HCT116 (cell line): ENCODE measurements at regions not wholly inside any gene's neighbourhood (a gene's known extent, or its start where the extent isn't known, plus 50 kb on each side); places are given as distances from the start of the nearest gene placed in this dataset.

ENCODE experiments used
- ATAC-seq: fragments of 200-7000 bp; cut with Tn5 transposase; 2 replicates; pipeline ENCODE4 v1.9.1; 2020; ENCODE audit warnings: mild to moderate bottlenecking, moderate library complexity
- BruUV-seq: library from RNA; stranded (reverse); fragments of 400-500 nt; replicated peaks from 2 replicates; lab custom pipeline; 2021; lab: Mats Ljungman, UMichigan
- CTCF ChIA-PET: fragments of 300-600 bp; sonication (Branson Sonifier 250); formaldehyde crosslinking; loops from one replicate; lab custom pipeline; 2021; ENCODE audit warnings: antibody characterized with exemption; lab: Charles Lee
- POLR2A ChIA-PET: fragments of 300-600, 350-600 bp; sonication (Branson Sonifier 250); formaldehyde crosslinking; loops from one replicate; lab custom pipeline; 2021; ENCODE audit warnings: antibody characterized with exemption; lab: Charles Lee
- RAD21 ChIA-PET, 2 experiments: fragments of 300-600 bp; sonication (Branson Sonifier 250); formaldehyde crosslinking; loops; one replicate each; lab custom pipeline; 2023; ENCODE audit warnings: low total read pairs in 2 of 2; ENCODE audit not compliant: uncharacterized antibody in 2 of 2, unreplicated experiment in 2 of 2, low non-redundant PET in 1 of 2; lab: Charles Lee
- DNase-seq: peaks from one replicate; pipeline ENCODE4 v3.0.0-alpha.2; 2010; ENCODE audit warnings: low read depth, low spot score
- H2AFZ ChIP-seq: fragments of 200-600 bp; shearing (Covaris generic), sonication (generic); 2 replicates; pipeline ENCODE4 v1.6.1; 2017; ENCODE audit warnings: low read depth, mixed run types, mixed read lengths, antibody characterized with exemption, low read length; ENCODE audit not compliant: poor library complexity, severe bottlenecking
- H3K27ac ChIP-seq: 2 replicates; pipeline ENCODE4 v1.5.1; 2012; ENCODE audit warnings: low read depth, low read length
- H3K27me3 ChIP-seq: fragments of 200-600 bp; sonication (generic); 2 replicates; pipeline ENCODE4 v1.6.1; 2016; ENCODE audit warnings: mixed run types, low read length, mixed read lengths; ENCODE audit not compliant: insufficient read depth
- H3K36me3 ChIP-seq, 2 experiments: fragments of 200-500 bp in 1 of 2; fragments of 200-600 bp in 1 of 2; sonication (Bioruptor generic) in 1 of 2; sonication (generic) in 1 of 2; 2 replicates each; pipeline versions ENCODE4 v1.5.1 to v1.6.1; 2014 to 2016; ENCODE audit warnings: low read length in 2 of 2, inconsistent platforms in 1 of 2, mixed read lengths in 1 of 2, mixed run types in 1 of 2; ENCODE audit not compliant: insufficient read depth in 2 of 2, control insufficient read depth in 1 of 2
- H3K4me1 ChIP-seq, 2 experiments: fragments of 200-600 bp in 1 of 2; sonication (generic) in 1 of 2; 2 replicates each; pipeline versions ENCODE4 v1.5.1 to v1.6.1; 2012 to 2017; ENCODE audit warnings: low read length in 2 of 2, inconsistent platforms in 1 of 2, mild to moderate bottlenecking in 1 of 2, mixed read lengths in 1 of 2, mixed run types in 1 of 2, moderate library complexity in 1 of 2; ENCODE audit not compliant: insufficient read depth in 2 of 2, control insufficient read depth in 1 of 2
- H3K4me2 ChIP-seq: fragments of 200-600 bp; sonication (generic); 2 replicates; pipeline ENCODE4 v1.6.1; 2017; ENCODE audit warnings: mixed run types, low read length, mixed read lengths
- H3K4me3 ChIP-seq, 2 experiments: fragments of 200-600 bp in 1 of 2; sonication (generic) in 1 of 2; replicated peaks in 1 of 2; 2 replicates each; pipeline ENCODE4 v1.5.1; 2011 to 2016; ENCODE audit warnings: low read length in 2 of 2, control low read depth in 1 of 2, low read depth in 1 of 2, mild to moderate bottlenecking in 1 of 2, mixed read lengths in 1 of 2, mixed run types in 1 of 2
- H3K79me2 ChIP-seq: fragments of 200-600 bp; sonication (generic); 2 replicates; pipeline ENCODE4 v1.6.1; 2017; ENCODE audit warnings: mild to moderate bottlenecking, mixed run types, low read length, moderate library complexity, mixed read lengths; ENCODE audit not compliant: insufficient read depth
- H3K9ac ChIP-seq: fragments of 200-600 bp; sonication (generic); 2 replicates; pipeline ENCODE4 v1.6.1; 2016; ENCODE audit warnings: low read length, mixed read lengths
- H3K9me2 ChIP-seq: fragments of 200-600 bp; sonication (generic), shearing (Covaris generic); 2 replicates; pipeline ENCODE4 v1.6.1; 2017; ENCODE audit warnings: mixed run types, mild to moderate bottlenecking, moderate library complexity; ENCODE audit not compliant: insufficient read depth
- H3K9me3 ChIP-seq, 2 experiments: fragments of 200-500 bp in 1 of 2; fragments of 200-600 bp in 1 of 2; sonication (Bioruptor generic) in 1 of 2; sonication (generic) in 1 of 2; 2 replicates each; pipeline ENCODE4 v1.6.1; 2014 to 2017; ENCODE audit warnings: low read length in 2 of 2, mixed read lengths in 2 of 2, inconsistent platforms in 1 of 2, low read depth in 1 of 2, mild to moderate bottlenecking in 1 of 2, mixed run types in 1 of 2, moderate library complexity in 1 of 2; ENCODE audit not compliant: control insufficient read depth in 1 of 2, insufficient read depth in 1 of 2
- H4K20me1 ChIP-seq: fragments of 200-600 bp; sonication (generic), shearing (Covaris generic); 2 replicates; pipeline ENCODE4 v1.6.1; 2017; ENCODE audit warnings: mixed run types, mild to moderate bottlenecking, moderate library complexity; ENCODE audit not compliant: insufficient read depth
- ATF3 ChIP-seq: IDR thresholded peaks from 2 replicates; pipeline ENCODE4 v1.6.1; 2012
- CBX3 ChIP-seq: IDR thresholded peaks from 2 replicates; pipeline ENCODE4 v1.6.1; 2012; ENCODE audit warnings: low read depth
- CEBPB ChIP-seq: IDR thresholded peaks from 2 replicates; pipeline ENCODE4 v1.6.1; 2012; ENCODE audit warnings: low read depth
- CTCF ChIP-seq, 3 experiments: fragments of 200-600 bp in 1 of 3; sonication (generic) in 1 of 3; IDR thresholded peaks in 2 of 3; conservative IDR thresholded peaks in 1 of 3; 2 replicates each; pipeline ENCODE4 v1.5.1; 2012 to 2017; ENCODE audit warnings: low read depth in 2 of 3, low read length in 2 of 3, antibody characterized with exemption in 1 of 3, borderline replicate concordance in 1 of 3, control low read depth in 1 of 3, mild to moderate bottlenecking in 1 of 3, mixed read lengths in 1 of 3, mixed run types in 1 of 3, moderate library complexity in 1 of 3; ENCODE audit not compliant: insufficient read depth in 1 of 3
- ELF1 ChIP-seq: IDR thresholded peaks from 2 replicates; pipeline ENCODE4 v1.6.1; 2012; ENCODE audit warnings: low read depth, borderline replicate concordance
- EZH2 ChIP-seq: fragments of 200-600 bp; sonication (generic); IDR thresholded peaks from 2 replicates; pipeline ENCODE4 v1.6.1; 2017; ENCODE audit warnings: antibody characterized with exemption, mixed run types
- EZH2phosphoT487 ChIP-seq: fragments of 200-600 bp; IDR thresholded peaks from 2 replicates; pipeline ENCODE4 v1.6.1; 2018; ENCODE audit warnings: antibody characterized with exemption, borderline replicate concordance
- JUND ChIP-seq: IDR thresholded peaks from 2 replicates; pipeline ENCODE4 v1.6.1; 2012
- MAX ChIP-seq: IDR thresholded peaks from 2 replicates; pipeline ENCODE4 v1.6.1; 2012
- POLR2AphosphoS5 ChIP-seq: IDR thresholded peaks from 2 replicates; pipeline ENCODE4 v1.6.1; 2011; ENCODE audit warnings: mild to moderate bottlenecking, low read depth, low read length, moderate library complexity
- SRF ChIP-seq: IDR thresholded peaks from 2 replicates; pipeline ENCODE4 v1.6.1; 2012; ENCODE audit warnings: low read depth
- ZFX ChIP-seq: fragments of 450-650 bp; IDR thresholded peaks from 2 replicates; pipeline ENCODE4 v1.6.1; 2017
- ZNF274 ChIP-seq: fragments of 200-500 bp; sonication (Bioruptor generic); IDR thresholded peaks from 2 replicates; pipeline ENCODE4 v1.6.1; 2014; ENCODE audit warnings: mild to moderate bottlenecking, low read depth, low read length, inconsistent platforms
- intact Hi-C: fragments of 100-400 bp; cut with micrococcal nuclease; formaldehyde crosslinking; loops from 2 replicates; pipeline ENCODE4 v1.10.0; 2022

GRCh38 chr17:12463102-12463501, 202.6 kb upstream of the MYOCD start:
- RAD21 ChIA-PET, result no interaction called here
- ATAC-seq (no peak), DNase-seq (no peak)
- Histone ChIP-seq H3K4me1 (no peaks in the 10 kb centered on the region), H3K9me2 (no peaks in the 10 kb centered on the region), H3K36me3 (no peaks in the 10 kb centered on the region), H3K4me2 (no peak overlapping the region), H3K9ac (no peak overlapping the region), H3K27me3 (no peaks in the 10 kb centered on the region), H4K20me1 (no peaks in the 10 kb centered on the region), H3K9me3 (no peaks in the 10 kb centered on the region), H3K4me3 (no peak overlapping the region), H2AFZ (no peak overlapping the region), H3K79me2 (no peaks in the 10 kb centered on the region), H3K27ac (no peak overlapping the region)
- CTCF ChIA-PET, result no interaction called here
- no peak for TF ChIP-seq ELF1
- no peak for TF ChIP-seq ZFX
- no peak for TF ChIP-seq CBX3
- TF ChIP-seq ATF3, result no peak
- no peak for TF ChIP-seq EZH2phosphoT487
- TF ChIP-seq MAX, result no peak
- no peak for TF ChIP-seq POLR2AphosphoS5
- TF ChIP-seq CEBPB, result no peak
- no peak for TF ChIP-seq JUND
- TF ChIP-seq CTCF (IDR thresholded peaks at IDR 0.05 in 2 of 3, conservative IDR thresholded peaks at IDR 0.05 in 1 of 3; ENCODE audit: borderline replicate concordance in 1 of 3, insufficient read depth in 1 of 3, low read depth in 2 of 3, low read length in 2 of 3), result no peak
- TF ChIP-seq EZH2, result no peak
- TF ChIP-seq ZNF274, result no peak
- TF ChIP-seq SRF, result no peak
- POLR2A ChIA-PET, result no interaction called here
- intact Hi-C loops, result no loop called here
- no TSS peak for BruUV-seq
